HG03135 (cell line): ENCODE measurements at regions not wholly inside any gene's neighbourhood (a gene's known extent, or its start where the extent isn't known, plus 50 kb on each side); places are given as distances from the start of the nearest gene placed in this dataset.

Experiments
- ATAC-seq: cut with Tn5 transposase; IDR thresholded peaks from one replicate; pipeline ENCODE4 v1.9.1; 2021; ENCODE audit warnings: mild to moderate bottlenecking, moderate library complexity; ENCODE audit not compliant: unreplicated experiment

GRCh38 chr11:87972133-87972532 is 203.1 kb downstream of the RAB38 start:
- no peak for ATAC-seq

- ATAC-seq: no peak
Observed at GRCh38 chr11:87971354-87971753, 203.9 kb downstream of the RAB38 start.

- no peak for ATAC-seq
Observed at GRCh38 chr11:87970762-87971161, 204.5 kb downstream of the RAB38 start.

- ATAC-seq: no peak
Observed at GRCh38 chr11:87967459-87967858, 207.8 kb downstream of the RAB38 start.

- no peak for ATAC-seq
Observed at GRCh38 chr11:87966694-87967093, 208.5 kb downstream of the RAB38 start.

GRCh38 chr11:87966216-87966615 is 209.0 kb downstream of the RAB38 start:
- ATAC-seq: no peak

GRCh38 chr11:87961606-87962005 is 213.6 kb downstream of the RAB38 start:
- no peak for ATAC-seq

GRCh38 chr11:87957961-87958360 is 217.3 kb downstream of the RAB38 start:
- no peak for ATAC-seq

GRCh38 chr11:87954476-87954875 is 220.8 kb downstream of the RAB38 start:
- ATAC-seq: no peak

- no peak for ATAC-seq
Observed at GRCh38 chr11:87942786-87943185, 232.5 kb downstream of the RAB38 start.

GRCh38 chr11:87934182-87934581 is 241.1 kb downstream of the RAB38 start:
- ATAC-seq: no peak

GRCh38 chr11:87926250-87926970 is 248.8 kb downstream of the RAB38 start:
- no peak for ATAC-seq

- no peak for ATAC-seq
Observed at GRCh38 chr11:87924125-87924524, 251.1 kb downstream of the RAB38 start.

GRCh38 chr11:87917111-87917510 is 258.1 kb downstream of the RAB38 start:
- no peak for ATAC-seq

GRCh38 chr11:87909178-87909577 is 266.1 kb downstream of the RAB38 start:
- ATAC-seq: no peak

- ATAC-seq: no peak
Observed at GRCh38 chr11:87908086-87908485, 267.2 kb downstream of the RAB38 start.

- ATAC-seq: no peak
Observed at GRCh38 chr11:87903345-87903744, 271.9 kb downstream of the RAB38 start.

GRCh38 chr11:87901341-87901740 is 273.9 kb downstream of the RAB38 start:
- ATAC-seq: no peak

GRCh38 chr11:87897921-87898320 is 277.3 kb downstream of the RAB38 start:
- no peak for ATAC-seq

- no peak for ATAC-seq
Observed at GRCh38 chr11:87897071-87897470, 278.2 kb downstream of the RAB38 start.

GRCh38 chr11:87894961-87895360 is 280.3 kb downstream of the RAB38 start:
- no peak for ATAC-seq

GRCh38 chr11:87892291-87892690 is 283.0 kb downstream of the RAB38 start:
- no peak for ATAC-seq

GRCh38 chr11:87889126-87889525 is 286.1 kb downstream of the RAB38 start:
- no peak for ATAC-seq
